Activated naive CD4-positive, alpha-beta T cell treated with anti-CD3 and anti-CD28 coated beads, Interleukin-2, amount 50 U/mL, for 72 hours (primary cell): ENCODE measurements at regions not wholly inside any gene's neighbourhood (a gene's known extent, or its start where the extent isn't known, plus 50 kb on each side); places are given as distances from the start of the nearest gene placed in this dataset.

Source experiments
- ATAC-seq, 2 donors: fragments of 150-1000 bp; cut with Tn5 transposase; 2 replicates each; pipeline ENCODE4 v1.10.0; 2021; ENCODE audit warnings: mild to moderate bottlenecking in 2 of 2, moderate library complexity in 2 of 2
- DNase-seq, 2 donors: peaks; one replicate each; pipeline ENCODE4 v3.0.0; 2021 to 2022; ENCODE audit warnings: low spot score in 2 of 2
- H3K27ac Mint-ChIP-seq, 2 donors: one replicate each; pipeline ENCODE4 v1.8.0; 2022; ENCODE audit warnings: mild to moderate bottlenecking in 2 of 2, mixed read lengths in 2 of 2
- H3K36me3 Mint-ChIP-seq, 2 donors: one replicate each; pipeline ENCODE4 v1.8.0; 2022; ENCODE audit warnings: mixed read lengths in 2 of 2
- H3K9me3 Mint-ChIP-seq, 2 donors: one replicate each; pipeline ENCODE4 v1.8.0; 2022; ENCODE audit warnings: mixed read lengths in 2 of 2

- H3K27ac Mint-ChIP-seq, result no peak overlapping the region
- peaks cover 0 to 4% of the 10 kb centered on the region in 2 donors for H3K9me3 Mint-ChIP-seq
- H3K36me3 Mint-ChIP-seq, result no peaks in the 10 kb centered on the region
- no peak for ATAC-seq
- DNase-seq, result no peak
Measured at GRCh38 chr2:71743995-71744675, 290.8 kb downstream of the DYSF start.

- Mint-ChIP-seq H3K9me3 (peaks cover 0 to 7% of the 10 kb centered on the region in 2 donors), H3K27ac (no peak overlapping the region), H3K36me3 (no peaks in the 10 kb centered on the region)
- DNase-seq, result no peak
- no peak for ATAC-seq
Measured at GRCh38 chr2:71742953-71743601, 289.7 kb downstream of the DYSF start.

GRCh38 chr2:71736986-71737385 lies 283.6 kb downstream of the DYSF start:
- Mint-ChIP-seq H3K36me3 (no peaks in the 10 kb centered on the region), H3K9me3 (peaks cover 11 to 13% of the 10 kb centered on the region in 2 donors), H3K27ac (no peak overlapping the region)
- ATAC-seq (no peak), DNase-seq (no peak)

GRCh38 chr2:71736091-71736861 lies 282.9 kb downstream of the DYSF start:
- DNase-seq (no peak), ATAC-seq (no peak)
- no peaks in the 10 kb centered on the region for H3K36me3 Mint-ChIP-seq
- no peak overlapping the region for H3K27ac Mint-ChIP-seq
- H3K9me3 Mint-ChIP-seq, result peaks cover 11 to 13% of the 10 kb centered on the region in 2 donors
